Vagina (tissue), 2 donors: ENCODE measurements at regions not wholly inside any gene's neighbourhood (a gene's known extent, or its start where the extent isn't known, plus 50 kb on each side); places are given as distances from the start of the nearest gene placed in this dataset.

Experiments used
- DNase-seq, 2 donors: peaks; one replicate each; pipeline ENCODE4 v3.0.0-alpha.2; 2017; ENCODE audit errors: extremely low spot score in 2 of 2
- H3K27ac ChIP-seq: fragments of 200-600 bp; sonication (generic); one replicate; pipeline ENCODE4 v1.5.1; 2019
- H3K27me3 ChIP-seq: fragments of 200-600 bp; sonication (generic); one replicate; pipeline ENCODE4 v1.5.1; 2019
- H3K36me3 ChIP-seq, 2 donors: fragments of 200-600 bp; sonication (generic); one replicate each; pipeline ENCODE4 v1.5.1; 2017 to 2019
- H3K4me1 ChIP-seq: fragments of 200-600 bp; sonication (generic); one replicate; pipeline ENCODE4 v1.5.1; 2019
- H3K4me3 ChIP-seq, 2 donors: fragments of 200-600 bp; sonication (generic); 1 replicate in 1 of 2; 2 replicates in 1 of 2; pipeline ENCODE4 v1.5.1; 2016 to 2019
- H3K9me3 ChIP-seq: fragments of 200-600 bp; sonication (generic); one replicate; pipeline ENCODE4 v1.5.1; 2019
- CTCF ChIP-seq, 3 experiments: fragments of 450-650 bp in 2 of 3; fragments of 200-600 bp in 1 of 3; sonication (generic) in 1 of 3; IDR thresholded peaks; one replicate each; pipeline ENCODE4 v1.5.1; 2017 to 2019; ENCODE audit warnings: antibody characterized with exemption in 3 of 3, mild to moderate bottlenecking in 2 of 3, moderate library complexity in 2 of 3
- POLR2A ChIP-seq, 2 donors: fragments of 450-650 bp; IDR thresholded peaks; one replicate each; pipeline ENCODE4 v1.6.1; 2017; ENCODE audit warnings: antibody characterized with exemption in 2 of 2, mild to moderate bottlenecking in 2 of 2, moderate library complexity in 2 of 2
- POLR2AphosphoS5 ChIP-seq, 2 donors: sonication (generic); formaldehyde crosslinking; IDR thresholded peaks; one replicate each; pipeline ENCODE4 v1.9.0; 2017; ENCODE audit warnings: antibody characterized with exemption in 2 of 2, mild to moderate bottlenecking in 2 of 2, low read depth in 1 of 2; ENCODE audit not compliant: insufficient read depth in 1 of 2
- intact Hi-C: fragments of 100-400 bp; cut with DNase I; formaldehyde crosslinking; loops from one replicate; pipeline ENCODE4 v1.15.1; 2023

- no peak for TF ChIP-seq POLR2AphosphoS5 (IDR thresholded peaks at IDR 0.05; ENCODE audit: insufficient read depth in 1 of 2, low read depth in 1 of 2)
- TF ChIP-seq POLR2A (IDR thresholded peaks at IDR 0.05): no peak
- no peak for TF ChIP-seq CTCF (IDR thresholded peaks at IDR 0.05)
- intact Hi-C loops: no loop called here
- no peak for DNase-seq
- H3K27ac ChIP-seq: no peak overlapping the region
- H3K27me3 ChIP-seq: no peaks in the 10 kb centered on the region
- no peak overlapping the region for H3K4me3 ChIP-seq
- peaks cover 7% of the 10 kb centered on the region for H3K4me1 ChIP-seq
- no peaks in the 10 kb centered on the region for H3K9me3 ChIP-seq
- H3K36me3 ChIP-seq: no peaks in the 10 kb centered on the region
These were observed 438.0 kb upstream of the MAF start for GRCh38 chr16:80038566-80038965.

- Histone ChIP-seq H3K9me3 (no peaks in the 10 kb centered on the region), H3K27me3 (no peaks in the 10 kb centered on the region), H3K4me3 (no peak overlapping the region), H3K4me1 (no peaks in the 10 kb centered on the region), H3K27ac (no peak overlapping the region), H3K36me3 (no peaks in the 10 kb centered on the region)
- no peak for DNase-seq
- TF ChIP-seq CTCF (IDR thresholded peaks at IDR 0.05): no peak
- no peak for TF ChIP-seq POLR2AphosphoS5 (IDR thresholded peaks at IDR 0.05; ENCODE audit: insufficient read depth in 1 of 2, low read depth in 1 of 2)
- TF ChIP-seq POLR2A (IDR thresholded peaks at IDR 0.05): no peak
- intact Hi-C loops: no loop called here
These were observed 434.6 kb upstream of the MAF start for GRCh38 chr16:80034948-80035663.

- no peaks in the 10 kb centered on the region for H3K36me3 ChIP-seq
- H3K27ac ChIP-seq: no peak overlapping the region
- H3K4me1 ChIP-seq: no peaks in the 10 kb centered on the region
- no peak for DNase-seq
- no peaks in the 10 kb centered on the region for H3K9me3 ChIP-seq
- H3K4me3 ChIP-seq: no peak overlapping the region
- intact Hi-C loops: no loop called here
- TF ChIP-seq CTCF (IDR thresholded peaks at IDR 0.05) (no peak), POLR2A (IDR thresholded peaks at IDR 0.05) (no peak), POLR2AphosphoS5 (IDR thresholded peaks at IDR 0.05; ENCODE audit: insufficient read depth in 1 of 2, low read depth in 1 of 2) (no peak)
- H3K27me3 ChIP-seq: no peaks in the 10 kb centered on the region
These were observed 433.9 kb upstream of the MAF start for GRCh38 chr16:80034469-80034826.

- Histone ChIP-seq H3K27me3 (no peaks in the 10 kb centered on the region), H3K9me3 (no peaks in the 10 kb centered on the region), H3K27ac (no peak overlapping the region), H3K4me1 (no peaks in the 10 kb centered on the region), H3K36me3 (no peaks in the 10 kb centered on the region), H3K4me3 (no peak overlapping the region)
- TF ChIP-seq POLR2AphosphoS5 (IDR thresholded peaks at IDR 0.05; ENCODE audit: insufficient read depth in 1 of 2, low read depth in 1 of 2): no peak
- TF ChIP-seq CTCF (IDR thresholded peaks at IDR 0.05): no peak
- no peak for TF ChIP-seq POLR2A (IDR thresholded peaks at IDR 0.05)
- no peak for DNase-seq
- intact Hi-C loops: no loop called here
These were observed 433.4 kb upstream of the MAF start for GRCh38 chr16:80033783-80034468.
